AG09319 (cell line): ENCODE measurements at regions not wholly inside any gene's neighbourhood (a gene's known extent, or its start where the extent isn't known, plus 50 kb on each side); places are given as distances from the start of the nearest gene placed in this dataset.

ENCODE experiments used
- DNase-seq: peaks from one replicate; pipeline ENCODE4 v3.0.0-alpha.2; 2010; ENCODE audit warnings: low read depth; ENCODE audit errors: extremely low read depth
- CTCF ChIP-seq: IDR thresholded peaks from 2 replicates; pipeline ENCODE4 v1.5.1; 2011; ENCODE audit warnings: low read depth, mild to moderate bottlenecking, inconsistent platforms, low read length, moderate library complexity

- no peak for TF ChIP-seq CTCF
- no peak for DNase-seq
Observed at GRCh38 chr5:106755066-106755465, 915.7 kb downstream of the EFNA5 start.

GRCh38 chr5:106749826-106750225, 920.9 kb downstream of the EFNA5 start:
- no peak for DNase-seq
- TF ChIP-seq CTCF: no peak

GRCh38 chr5:106739127-106739526, 931.6 kb downstream of the EFNA5 start:
- no peak for DNase-seq
- TF ChIP-seq CTCF: no peak

- no peak for DNase-seq
- no peak for TF ChIP-seq CTCF
Observed at GRCh38 chr5:106737111-106737510, 933.6 kb downstream of the EFNA5 start.

- no peak for TF ChIP-seq CTCF
- no peak for DNase-seq
Observed at GRCh38 chr5:106732624-106733023, 938.1 kb downstream of the EFNA5 start.

- no peak for DNase-seq
- TF ChIP-seq CTCF: no peak
Observed at GRCh38 chr5:106730912-106731311, 939.8 kb downstream of the EFNA5 start.

GRCh38 chr5:106730506-106730905, 940.2 kb downstream of the EFNA5 start:
- no peak for DNase-seq
- TF ChIP-seq CTCF: no peak
